OCI-LY1 (cell line): ENCODE measurements at regions not wholly inside any gene's neighbourhood (a gene's known extent, or its start where the extent isn't known, plus 50 kb on each side); places are given as distances from the start of the nearest gene placed in this dataset.

Experiments used
- H2AFZ ChIP-seq: fragments of 200-600 bp; sonication (generic), shearing (Covaris generic); 2 replicates; pipeline ENCODE4 v1.6.0; 2014; ENCODE audit warnings: antibody characterized with exemption, mild to moderate bottlenecking, low read length
- H3F3A ChIP-seq: fragments of 200-600 bp; sonication (generic), shearing (Covaris generic); 2 replicates; pipeline ENCODE4 v1.6.0; 2014; ENCODE audit warnings: mild to moderate bottlenecking, antibody characterized with exemption, low read length, moderate library complexity; ENCODE audit not compliant: insufficient read depth
- H3K27ac ChIP-seq: fragments of 200-600 bp; sonication (generic); 2 replicates; pipeline ENCODE4 v1.5.1; 2014; ENCODE audit warnings: low read length, mixed run types, mild to moderate bottlenecking, low read depth; ENCODE audit not compliant: poor library complexity, severe bottlenecking
- H3K27me3 ChIP-seq: fragments of 200-600 bp; sonication (generic); 2 replicates; pipeline ENCODE4 v1.6.0; 2014; ENCODE audit warnings: antibody characterized with exemption, mild to moderate bottlenecking, low read length, moderate library complexity; ENCODE audit not compliant: insufficient read depth
- H3K36me3 ChIP-seq: fragments of 200-600 bp; sonication (generic); 2 replicates; pipeline ENCODE4 v1.6.1; 2014; ENCODE audit warnings: mild to moderate bottlenecking, antibody characterized with exemption, low read length, moderate library complexity, mixed read lengths; ENCODE audit not compliant: insufficient read depth
- H3K4me1 ChIP-seq: fragments of 200-600 bp; sonication (generic); 2 replicates; pipeline ENCODE4 v1.5.1; 2014; ENCODE audit warnings: mild to moderate bottlenecking, low read length, moderate library complexity; ENCODE audit not compliant: insufficient read depth, severe bottlenecking
- H3K4me2 ChIP-seq: fragments of 200-600 bp; sonication (generic), shearing (Covaris generic); 2 replicates; pipeline ENCODE4 v1.6.1; 2014; ENCODE audit warnings: low read length
- H3K4me3 ChIP-seq: fragments of 200-600 bp; sonication (generic); 2 replicates; pipeline ENCODE4 v1.5.1; 2014; ENCODE audit warnings: low read length, low read depth, mild to moderate bottlenecking, mixed read lengths; ENCODE audit not compliant: poor library complexity, severe bottlenecking
- H3K79me2 ChIP-seq: fragments of 200-600 bp; shearing (Covaris generic); 2 replicates; pipeline ENCODE4 v1.6.1; 2016; ENCODE audit warnings: mixed run types, low read length, mixed read lengths; ENCODE audit not compliant: insufficient read depth
- H3K9ac ChIP-seq: fragments of 200-600 bp; sonication (generic), shearing (Covaris generic); 2 replicates; pipeline ENCODE4 v1.6.1; 2014; ENCODE audit warnings: mild to moderate bottlenecking, low read length, mixed read lengths
- H3K9me2 ChIP-seq: fragments of 200-600 bp; sonication (generic), shearing (Covaris generic); 2 replicates; pipeline ENCODE4 v1.6.1; 2014; ENCODE audit warnings: low read depth, mild to moderate bottlenecking, low read length, mixed read lengths
- H3K9me3 ChIP-seq: fragments of 200-600 bp; shearing (Covaris generic); 2 replicates; pipeline ENCODE4 v1.6.1; 2014; ENCODE audit warnings: low read length, mixed read lengths
- H4K20me1 ChIP-seq: fragments of 200-600 bp; sonication (generic), shearing (Covaris generic); 2 replicates; pipeline ENCODE4 v1.6.0; 2016; ENCODE audit warnings: mild to moderate bottlenecking, low read length; ENCODE audit not compliant: insufficient read depth
- CTCF ChIP-seq: fragments of 200-600 bp; sonication (generic), shearing (Covaris generic); IDR thresholded peaks from 2 replicates; pipeline ENCODE4 v1.5.1; 2017; ENCODE audit warnings: mild to moderate bottlenecking, antibody characterized with exemption, low read length, moderate library complexity, mixed read lengths
- EZH2 ChIP-seq: fragments of 200-600 bp; sonication (generic), shearing (Covaris generic); IDR thresholded peaks from 2 replicates; pipeline ENCODE4 v1.8.0; 2017; ENCODE audit warnings: borderline replicate concordance, mixed run types, mild to moderate bottlenecking, antibody characterized with exemption, low read length, moderate library complexity, mixed read lengths

GRCh38 chr14:29236848-29237247 is 470.3 kb downstream of the FOXG1 start:
- Histone ChIP-seq H3K9ac (no peak overlapping the region), H3K4me1 (no peaks in the 10 kb centered on the region), H3K9me3 (no peaks in the 10 kb centered on the region), H4K20me1 (no peaks in the 10 kb centered on the region), H3K27ac (no peak overlapping the region), H3K4me3 (no peak overlapping the region), H3K4me2 (no peak overlapping the region), H3K79me2 (no peaks in the 10 kb centered on the region), H3K27me3 (no peaks in the 10 kb centered on the region), H2AFZ (no peak overlapping the region), H3F3A (no peaks in the 10 kb centered on the region), H3K9me2 (no peaks in the 10 kb centered on the region), H3K36me3 (no peaks in the 10 kb centered on the region)
- TF ChIP-seq CTCF (no peak), EZH2 (no peak)

DNA sequence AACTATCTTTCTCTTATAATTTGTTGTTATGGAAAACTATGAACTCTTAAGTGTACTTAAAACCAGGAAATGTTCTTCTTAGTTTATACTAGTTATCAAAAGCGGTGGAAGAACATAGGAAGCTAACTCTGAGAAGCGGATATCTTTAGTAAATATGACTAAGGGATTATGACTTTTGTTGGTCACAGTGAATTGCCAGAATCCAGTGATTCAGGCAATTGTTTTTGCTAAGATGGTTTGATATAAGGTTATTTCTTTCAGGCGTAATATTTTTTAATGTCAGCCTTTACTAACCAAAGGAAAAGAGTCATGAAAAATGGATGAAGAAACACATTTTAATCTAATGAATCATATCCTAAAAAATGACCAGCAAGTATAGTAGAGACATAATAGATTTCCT is 473.5 kb downstream of the FOXG1 start:
- no peaks in the 10 kb centered on the region for H3K79me2 ChIP-seq
- H3K36me3 ChIP-seq, result no peaks in the 10 kb centered on the region
- no peak for TF ChIP-seq EZH2
- no peak for TF ChIP-seq CTCF
- H3K4me3 ChIP-seq, result no peak overlapping the region
- H2AFZ ChIP-seq, result no peak overlapping the region
- H3K4me2 ChIP-seq, result no peak overlapping the region
- no peak overlapping the region for H3K9ac ChIP-seq
- H3K4me1 ChIP-seq, result no peaks in the 10 kb centered on the region
- H3K27ac ChIP-seq, result no peak overlapping the region
- H3K9me2 ChIP-seq, result no peaks in the 10 kb centered on the region
- H3K9me3 ChIP-seq, result no peaks in the 10 kb centered on the region
- H3F3A ChIP-seq, result no peaks in the 10 kb centered on the region
- H4K20me1 ChIP-seq, result no peaks in the 10 kb centered on the region
- no peaks in the 10 kb centered on the region for H3K27me3 ChIP-seq

- H3F3A ChIP-seq, result no peaks in the 10 kb centered on the region
These were observed 476.5 kb downstream of the FOXG1 start for GRCh38 chr14:29242755-29243754.

More at GRCh38 chr14:29242755-29243754, 476.5 kb downstream of the FOXG1 start:
- Histone ChIP-seq H3K9me3 (no peaks in the 10 kb centered on the region), H3K9me2 (no peaks in the 10 kb centered on the region), H4K20me1 (no peaks in the 10 kb centered on the region), H3K27ac (no peak overlapping the region), H3K4me2 (no peak overlapping the region), H2AFZ (no peak overlapping the region), H3K9ac (no peak overlapping the region), H3K27me3 (no peaks in the 10 kb centered on the region), H3K36me3 (no peaks in the 10 kb centered on the region), H3K79me2 (no peaks in the 10 kb centered on the region), H3K4me3 (no peak overlapping the region), H3K4me1 (no peaks in the 10 kb centered on the region)
- no peak for TF ChIP-seq CTCF
- TF ChIP-seq EZH2, result no peak
